ENCODE measurements at regions not wholly inside any gene's neighbourhood (a gene's known extent, or its start where the extent isn't known, plus 50 kb on each side); places are given as distances from the start of the nearest gene placed in this dataset.

GRCh38 chr13:72229067-72229466 is 362.1 kb upstream of the DACH1 start:
- no peak for DNase-seq (ENCODE audit: low spot score)

GRCh38 chr13:72221276-72221962 is 354.4 kb upstream of the DACH1 start:
- peak; percentile 81 for DNase-seq (ENCODE audit: low spot score)

GRCh38 chr13:72218966-72219365 is 352.0 kb upstream of the DACH1 start:
- DNase-seq (ENCODE audit: low spot score): no peak

- DNase-seq (ENCODE audit: low spot score): no peak
Measured at GRCh38 chr13:72217142-72217541, 350.1 kb upstream of the DACH1 start.

DNA sequence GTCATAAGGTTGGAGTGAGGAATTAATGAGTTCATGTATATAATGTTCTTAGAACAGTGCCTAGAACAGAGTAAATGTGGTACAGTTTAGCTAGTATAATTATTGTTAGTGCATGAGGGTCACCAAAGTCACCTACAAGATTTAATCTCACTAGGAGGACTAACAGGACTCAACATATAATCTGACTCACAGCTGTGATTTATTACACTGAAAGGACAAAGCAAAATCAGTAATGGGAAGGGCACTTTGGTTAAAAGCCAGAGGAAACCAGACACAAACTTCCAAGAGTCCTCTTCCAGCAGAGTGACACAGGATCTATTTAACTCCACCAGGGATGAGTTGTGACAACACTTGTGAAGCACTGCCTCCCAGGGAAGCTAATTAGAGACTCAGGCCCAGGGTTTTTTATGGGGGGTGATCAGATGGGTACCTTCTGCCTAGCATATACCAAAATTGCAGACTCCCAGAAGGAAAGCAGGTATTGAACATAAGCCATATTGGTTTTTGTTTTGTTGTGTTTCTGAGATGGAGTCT is 341.2 kb upstream of the DACH1 start:
- DNase-seq (ENCODE audit: low spot score): no peak

DNA sequence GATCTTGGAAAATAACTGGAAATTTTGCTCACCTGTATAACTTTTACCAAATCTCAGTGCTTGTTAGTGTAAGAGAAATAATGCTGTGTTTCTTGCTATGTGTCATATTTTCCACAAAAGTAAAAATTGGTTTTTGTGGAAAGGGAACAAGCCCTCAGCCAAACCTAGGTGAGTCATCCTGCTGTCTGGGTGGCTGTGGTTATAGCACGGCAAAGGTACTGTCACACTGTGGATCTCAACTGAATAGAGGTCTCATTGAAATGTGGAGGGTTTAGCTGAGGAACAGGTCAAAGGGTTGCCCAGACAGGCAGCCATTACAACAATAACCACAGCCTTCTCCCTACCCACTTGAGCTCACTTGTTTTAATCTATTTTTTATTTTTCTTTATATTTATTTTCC is 338.8 kb upstream of the DACH1 start:
- no peak for DNase-seq (ENCODE audit: low spot score)

GRCh38 chr13:72204291-72204690 is 337.3 kb upstream of the DACH1 start:
- no peak for DNase-seq (ENCODE audit: low spot score)

GRCh38 chr13:72201726-72202125 is 334.7 kb upstream of the DACH1 start:
- DNase-seq (ENCODE audit: low spot score): no peak

DNA sequence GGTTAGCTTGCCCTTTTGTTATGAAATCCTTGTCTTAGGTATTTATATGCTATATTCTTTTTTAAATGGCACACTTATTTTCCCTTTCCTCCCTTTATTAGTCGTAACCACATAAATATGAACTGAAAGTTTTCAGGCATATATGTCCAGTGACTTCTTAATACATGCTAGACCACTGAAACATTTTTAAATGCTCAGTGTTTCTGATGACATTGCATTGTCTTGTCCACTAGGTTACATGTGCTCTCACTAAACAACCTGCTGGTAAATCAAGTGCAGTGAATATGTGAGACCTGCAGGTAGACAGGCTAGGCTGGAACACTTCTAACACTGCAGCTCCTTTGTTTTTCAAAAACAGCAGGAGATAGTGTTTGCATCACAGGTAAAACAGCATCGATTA is 332.6 kb upstream of the DACH1 start:
- no peak for DNase-seq (ENCODE audit: low spot score)

DNA sequence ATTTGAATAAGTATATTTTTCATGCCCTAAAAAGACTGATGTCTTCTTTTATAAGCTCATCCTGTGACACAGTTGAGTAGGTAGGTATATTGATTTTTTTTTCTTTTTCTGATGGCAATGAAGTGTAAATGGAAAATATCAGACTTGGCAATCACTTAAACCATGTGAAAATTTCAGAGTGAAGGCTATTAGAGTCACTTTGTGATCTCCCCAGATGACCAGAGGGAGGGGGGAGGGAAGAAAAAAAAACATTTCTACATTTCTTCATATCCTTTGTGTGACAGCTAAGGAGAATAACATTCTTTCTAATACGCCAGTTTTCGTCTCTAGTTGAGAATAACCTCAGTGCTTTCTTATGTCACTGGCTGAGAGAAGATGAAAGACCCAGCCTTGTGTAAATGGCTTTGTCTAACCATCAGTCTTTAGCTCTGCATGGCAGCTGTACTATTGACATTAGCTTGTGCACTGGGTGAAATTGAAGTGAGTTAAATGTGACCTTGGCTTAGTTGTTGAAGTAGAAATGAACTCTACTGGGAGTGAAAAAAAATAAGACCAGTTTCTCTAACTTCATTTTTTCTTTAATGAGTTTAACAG is 332.1 kb upstream of the DACH1 start:
- DNase-seq (ENCODE audit: low spot score): no peak

DNA sequence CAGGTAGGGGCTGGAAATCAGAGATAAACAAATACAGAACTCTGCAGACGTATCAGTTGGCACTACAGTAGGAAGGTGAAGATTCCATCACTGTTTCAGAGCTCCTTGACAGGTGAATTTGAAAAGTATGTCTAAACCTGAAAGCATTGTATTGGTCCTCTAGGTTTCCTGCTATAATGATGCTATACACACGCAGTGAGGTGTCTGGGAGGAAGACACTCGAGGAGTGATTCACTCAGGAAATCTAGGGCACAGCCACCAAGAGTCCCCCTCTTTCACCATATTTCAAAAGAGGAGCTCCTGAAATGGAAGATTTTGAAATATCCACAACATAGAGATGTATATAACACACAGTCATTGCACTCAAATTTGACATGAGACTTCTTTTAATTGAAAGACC is 331.0 kb upstream of the DACH1 start:
- DNase-seq (ENCODE audit: low spot score): no peak

DNA sequence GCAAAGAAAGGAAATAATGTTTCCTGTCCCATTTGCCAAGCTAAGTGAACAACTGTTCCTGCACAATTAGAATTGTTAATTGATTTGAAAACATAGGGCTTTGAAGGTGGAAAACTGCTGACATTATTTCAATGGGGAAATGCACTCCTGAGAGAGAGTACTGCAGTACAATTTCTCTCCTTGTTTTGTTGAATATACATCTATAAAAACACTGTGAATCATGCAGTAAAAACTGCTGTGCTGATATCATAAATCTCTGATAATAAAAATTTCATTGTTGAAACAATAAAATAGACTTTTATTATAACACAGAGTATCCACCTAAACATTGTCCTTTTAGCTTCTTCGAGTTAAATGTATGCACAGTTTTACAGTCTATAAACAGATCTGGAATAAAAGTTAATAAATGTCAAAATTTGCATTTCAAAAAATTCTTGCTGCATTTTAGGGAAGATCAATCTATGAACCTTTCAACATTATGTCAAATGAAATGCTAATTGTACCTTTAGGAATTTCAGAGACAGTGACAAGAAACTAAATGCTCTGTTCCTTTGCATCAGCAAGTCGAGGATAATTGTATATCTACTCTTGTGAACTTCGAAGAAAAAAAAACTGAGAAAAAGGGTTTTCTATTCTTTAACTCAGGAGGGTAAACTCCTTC is 328.2 kb upstream of the DACH1 start:
- DNase-seq (ENCODE audit: low spot score): no peak

GRCh38 chr13:72194523-72194922 is 327.5 kb upstream of the DACH1 start:
- DNase-seq (ENCODE audit: low spot score): no peak

DNA sequence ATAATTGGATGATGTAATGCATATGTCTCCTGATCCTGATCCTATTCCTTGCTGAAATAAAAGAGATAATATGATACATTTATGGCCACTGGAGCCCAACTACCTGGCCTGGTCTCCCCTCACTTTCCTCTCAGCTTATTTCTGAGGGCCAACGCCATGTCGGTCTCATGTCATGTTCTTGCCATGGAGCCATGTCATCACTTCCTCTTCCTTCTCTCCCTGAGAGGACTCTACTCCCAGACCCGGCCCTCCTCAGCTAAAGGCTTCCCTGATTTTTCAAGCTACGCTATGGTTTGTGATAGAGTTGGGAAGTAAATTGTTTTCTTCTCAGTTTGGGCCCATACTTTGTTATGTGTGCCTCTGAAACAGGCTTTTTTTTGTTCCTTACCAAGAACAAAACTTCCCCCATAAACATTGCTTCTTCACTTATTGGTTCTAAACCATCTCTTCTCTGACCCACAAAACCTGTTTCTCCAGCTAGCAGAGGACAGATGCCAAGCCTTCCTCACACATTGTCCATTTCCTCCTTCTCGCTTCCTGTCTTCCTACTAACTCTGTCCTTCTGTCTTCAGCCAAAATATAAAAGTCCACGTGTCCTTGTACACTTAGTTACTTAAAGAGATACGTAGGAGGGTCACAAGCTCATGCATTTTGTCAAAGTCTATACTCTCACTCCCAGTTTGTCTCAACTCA is 319.9 kb upstream of the DACH1 start:
- no peak for DNase-seq (ENCODE audit: low spot score)

DNA sequence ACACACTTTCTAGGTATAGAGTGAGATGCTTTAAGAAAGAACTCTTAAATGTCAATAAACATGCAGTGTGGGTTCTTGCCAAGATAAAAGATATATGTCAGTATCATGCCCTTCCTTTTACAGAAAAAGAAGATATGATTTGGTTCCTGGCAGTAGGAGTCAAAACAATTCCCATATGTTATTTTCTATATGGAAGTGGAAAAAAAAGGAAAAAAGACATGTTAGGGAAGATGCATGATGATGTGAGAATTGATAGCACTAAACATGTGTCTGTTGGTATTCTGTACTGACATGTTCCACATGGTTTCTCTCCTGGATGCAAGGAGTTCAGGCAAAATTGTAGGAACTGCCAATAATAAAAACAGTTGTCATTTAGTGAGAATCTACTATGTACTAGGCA is 318.8 kb upstream of the DACH1 start:
- DNase-seq (ENCODE audit: low spot score): no peak

DNA sequence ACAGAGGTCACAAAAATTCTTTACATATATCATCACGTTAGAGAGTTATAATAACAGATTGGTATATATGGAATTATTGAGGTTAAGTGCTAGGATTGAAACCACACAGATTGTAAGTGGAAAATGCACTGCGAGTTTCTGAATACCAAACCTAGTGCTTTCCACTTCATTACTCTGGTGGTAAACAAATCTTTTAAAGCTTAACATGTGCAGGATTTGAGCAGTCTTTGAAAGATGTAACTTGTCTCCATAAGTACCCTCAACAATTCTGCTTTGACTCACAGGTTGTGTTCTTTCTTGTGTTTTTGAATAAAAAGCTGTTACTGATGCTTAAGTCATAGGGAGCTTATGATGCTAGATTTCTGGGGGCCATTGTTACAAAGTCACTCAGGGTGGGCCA is 314.7 kb upstream of the DACH1 start:
- no peak for DNase-seq (ENCODE audit: low spot score)

GRCh38 chr13:72180253-72180952 is 313.4 kb upstream of the DACH1 start:
- DNase-seq (ENCODE audit: low spot score): peak; percentile 49

DNA sequence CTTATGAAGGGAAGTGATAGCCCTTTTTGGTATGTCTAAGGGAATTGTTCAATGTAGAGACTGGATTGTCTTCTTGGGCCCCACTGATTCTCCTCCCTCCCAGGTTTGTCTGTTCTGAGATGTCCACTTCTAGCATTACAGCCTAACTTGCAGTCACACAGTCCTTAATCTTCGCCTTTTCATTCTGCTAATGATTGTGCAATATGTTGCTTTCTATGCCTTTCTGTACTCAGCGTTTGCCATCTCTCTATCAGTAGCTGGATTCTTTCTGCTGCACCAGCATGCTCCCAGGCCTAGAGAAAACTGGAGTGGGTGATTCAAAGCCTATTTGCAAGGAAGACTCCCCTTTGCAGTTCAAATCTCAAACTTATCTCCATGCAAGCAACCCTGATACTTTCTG is 307.5 kb upstream of the DACH1 start:
- DNase-seq (ENCODE audit: low spot score): no peak

- no peak for DNase-seq (ENCODE audit: low spot score)
Measured at GRCh38 chr13:72170571-72170970, 303.6 kb upstream of the DACH1 start.

DNA sequence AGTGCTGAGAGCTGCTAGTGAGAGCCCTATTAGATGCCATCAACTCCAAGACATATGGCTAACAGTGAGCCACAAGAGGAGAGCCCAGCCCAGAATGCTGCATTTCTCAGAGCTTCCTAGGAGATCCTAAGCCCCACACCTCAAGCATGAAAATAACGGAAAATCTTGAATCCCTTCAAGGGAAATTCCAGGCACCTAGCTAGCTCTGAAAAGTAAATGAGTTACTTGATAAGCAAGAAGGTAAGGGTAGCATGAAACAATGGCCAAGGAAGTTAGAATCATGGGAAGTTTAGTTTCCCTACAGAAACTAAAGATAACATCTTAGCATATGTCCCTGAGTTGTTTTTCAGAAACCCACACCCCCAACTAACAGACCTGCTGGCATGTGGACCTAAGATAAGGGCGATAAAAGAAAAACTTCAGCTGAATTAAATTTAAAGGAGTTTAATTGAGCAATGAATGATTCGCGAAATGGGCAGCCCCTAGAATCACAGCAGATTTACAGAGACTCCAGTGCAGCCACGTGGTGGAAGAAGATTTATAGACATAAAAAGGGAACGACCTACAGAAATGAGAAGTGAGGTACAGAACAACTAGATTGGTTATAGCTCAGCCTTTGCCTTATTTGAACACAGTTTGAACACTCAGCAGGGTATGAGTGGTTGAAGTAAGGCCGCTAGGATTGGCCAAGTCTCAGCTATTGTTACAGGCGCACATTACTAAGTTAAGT is 301.3 kb upstream of the DACH1 start:
- no peak for DNase-seq (ENCODE audit: low spot score)

GRCh38 chr13:72166102-72166650 is 299.2 kb upstream of the DACH1 start:
- no peak for DNase-seq (ENCODE audit: low spot score)

Measured in iPS-NIHi11 (cell line).